ENCODE measurements at regions not wholly inside any gene's neighbourhood (a gene's known extent, or its start where the extent isn't known, plus 50 kb on each side); places are given as distances from the start of the nearest gene placed in this dataset.
"Not testable (repeated sequence)": the region's sequence is repeated elsewhere in the genome, so short reads cannot be mapped to it uniquely, and the experiment has no call there.

- H3K4me1 Mint-ChIP-seq, result peaks cover 16% of the 10 kb centered on the region
- no peaks in the 10 kb centered on the region for H3K36me3 Mint-ChIP-seq (ENCODE audit: insufficient read depth)
- H3K27ac Mint-ChIP-seq (ENCODE audit: low read depth), result no peak overlapping the region
- peak overlapping the region; percentile 38 for H3K4me3 Mint-ChIP-seq
- peak; percentile 43 for ATAC-seq (replicated peaks; ENCODE audit: extremely low read depth, poor library complexity, severe bottlenecking)
- no peaks in the 10 kb centered on the region for H3K9me3 Mint-ChIP-seq
- H3K27me3 Mint-ChIP-seq, result peaks cover 30% of the 10 kb centered on the region
- DNase-seq (ENCODE audit: low spot score in 2 of 2), result no peak
Measured at GRCh38 chr16:16992975-16993765, 477.6 kb downstream of the XYLT1 start.

DNA sequence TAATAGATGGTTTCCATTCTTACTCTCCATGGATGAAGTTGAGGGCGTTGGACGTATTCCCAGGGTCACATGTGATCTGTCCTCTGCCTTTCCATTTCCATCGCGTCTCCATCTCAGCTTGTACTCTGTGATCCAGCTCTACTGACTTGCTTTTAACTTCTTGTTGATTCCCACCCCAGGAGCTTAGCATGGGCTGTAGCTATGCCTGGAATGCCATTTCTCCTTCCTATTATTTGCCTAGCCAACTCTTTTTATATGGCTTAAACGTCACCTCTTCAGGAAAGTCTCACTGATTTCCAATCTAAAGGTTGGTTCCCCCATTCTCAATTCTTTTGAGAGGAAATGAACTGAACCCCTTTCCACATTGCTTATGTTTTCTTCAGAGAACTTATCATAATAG, 475.9 kb downstream of the XYLT1 start:
- peaks cover 16% of the 10 kb centered on the region for H3K4me1 Mint-ChIP-seq
- H3K4me3 Mint-ChIP-seq, result no peak overlapping the region
- H3K27ac Mint-ChIP-seq (ENCODE audit: low read depth), result no peak overlapping the region

GRCh38 chr16:16996827-16997226, 473.9 kb downstream of the XYLT1 start:
- Mint-ChIP-seq H3K36me3 (ENCODE audit: insufficient read depth) (peaks cover 1% of the 10 kb centered on the region), H3K4me3 (no peak overlapping the region), H3K27ac (ENCODE audit: low read depth) (no peak overlapping the region), H3K4me1 (peaks cover 16% of the 10 kb centered on the region), H3K9me3 (no peaks in the 10 kb centered on the region), H3K27me3 (peaks cover 30% of the 10 kb centered on the region)
- DNase-seq (ENCODE audit: low spot score in 2 of 2) (no peak), ATAC-seq (replicated peaks; ENCODE audit: extremely low read depth, poor library complexity, severe bottlenecking) (no peak)

More for the DNA sequence above, 475.9 kb downstream of the XYLT1 start:
- ATAC-seq (replicated peaks; ENCODE audit: extremely low read depth, poor library complexity, severe bottlenecking) (no peak), DNase-seq (ENCODE audit: low spot score in 2 of 2) (no peak)
- no peaks in the 10 kb centered on the region for H3K36me3 Mint-ChIP-seq (ENCODE audit: insufficient read depth)
- H3K27me3 Mint-ChIP-seq, result peaks cover 30% of the 10 kb centered on the region
- H3K9me3 Mint-ChIP-seq, result no peaks in the 10 kb centered on the region

GRCh38 chr16:16997349-16997748, 473.4 kb downstream of the XYLT1 start:
- Mint-ChIP-seq H3K36me3 (ENCODE audit: insufficient read depth) (peaks cover 1% of the 10 kb centered on the region), H3K4me3 (no peak overlapping the region), H3K9me3 (no peaks in the 10 kb centered on the region), H3K27ac (ENCODE audit: low read depth) (no peak overlapping the region), H3K4me1 (peaks cover 16% of the 10 kb centered on the region), H3K27me3 (peaks cover 30% of the 10 kb centered on the region)
- no peak for ATAC-seq (replicated peaks; ENCODE audit: extremely low read depth, poor library complexity, severe bottlenecking)
- DNase-seq (ENCODE audit: low spot score in 2 of 2), result no peak

GRCh38 chr16:17001471-17001870, 469.3 kb downstream of the XYLT1 start:
- Mint-ChIP-seq H3K27ac (ENCODE audit: low read depth) (no peak overlapping the region), H3K9me3 (no peaks in the 10 kb centered on the region), H3K4me3 (no peak overlapping the region), H3K27me3 (peaks cover 12% of the 10 kb centered on the region), H3K4me1 (no peaks in the 10 kb centered on the region), H3K36me3 (ENCODE audit: insufficient read depth) (peaks cover 1% of the 10 kb centered on the region)
- no peak for ATAC-seq (replicated peaks; ENCODE audit: extremely low read depth, poor library complexity, severe bottlenecking)
- no peak for DNase-seq (ENCODE audit: low spot score in 2 of 2)

GRCh38 chr16:17002565-17002964, 468.2 kb downstream of the XYLT1 start:
- DNase-seq (ENCODE audit: low spot score in 2 of 2) (no peak), ATAC-seq (replicated peaks; ENCODE audit: extremely low read depth, poor library complexity, severe bottlenecking) (no peak)
- peaks cover 5% of the 10 kb centered on the region for H3K27me3 Mint-ChIP-seq
- no peaks in the 10 kb centered on the region for H3K4me1 Mint-ChIP-seq
- peaks cover 1% of the 10 kb centered on the region for H3K36me3 Mint-ChIP-seq (ENCODE audit: insufficient read depth)
- H3K9me3 Mint-ChIP-seq, result no peaks in the 10 kb centered on the region
- no peak overlapping the region for H3K27ac Mint-ChIP-seq (ENCODE audit: low read depth)
- no peak overlapping the region for H3K4me3 Mint-ChIP-seq

DNA sequence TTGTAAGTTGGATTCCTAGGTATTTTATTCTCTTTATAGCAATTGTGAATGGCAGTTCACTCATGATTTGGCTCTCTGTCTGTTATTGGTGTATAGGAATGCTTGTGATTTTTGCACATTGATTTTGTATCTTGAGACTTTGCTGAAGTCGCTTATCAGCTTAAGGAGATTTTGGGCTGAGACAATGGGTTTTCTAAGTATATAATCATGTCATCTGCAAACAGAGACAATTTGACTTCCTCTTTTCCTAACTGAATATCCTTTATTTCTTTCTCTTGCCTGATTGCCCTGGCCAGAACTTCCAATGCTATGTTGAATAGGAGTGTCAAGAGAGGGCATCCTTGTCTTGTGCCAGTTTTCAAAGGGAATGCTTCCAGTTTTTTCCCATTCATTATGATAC, 464.8 kb downstream of the XYLT1 start:
- not testable (repeated sequence) for ATAC-seq (replicated peaks; ENCODE audit: extremely low read depth, poor library complexity, severe bottlenecking); H3K9me3 Mint-ChIP-seq; H3K4me3 Mint-ChIP-seq; H3K4me1 Mint-ChIP-seq; H3K27ac Mint-ChIP-seq (ENCODE audit: low read depth); H3K27me3 Mint-ChIP-seq; DNase-seq (ENCODE audit: low spot score in 2 of 2); H3K36me3 Mint-ChIP-seq (ENCODE audit: insufficient read depth)

- Mint-ChIP-seq H3K4me1 (peaks cover 18% of the 10 kb centered on the region), H3K9me3 (no peaks in the 10 kb centered on the region), H3K27me3 (no peaks in the 10 kb centered on the region), H3K36me3 (ENCODE audit: insufficient read depth) (peaks cover 6% of the 10 kb centered on the region), H3K27ac (ENCODE audit: low read depth) (no peak overlapping the region), H3K4me3 (no peak overlapping the region)
- ATAC-seq (replicated peaks; ENCODE audit: extremely low read depth, poor library complexity, severe bottlenecking) (no peak), DNase-seq (ENCODE audit: low spot score in 2 of 2) (no peak)
Measured at GRCh38 chr16:17011712-17012111, 459.0 kb downstream of the XYLT1 start.

- H3K36me3 Mint-ChIP-seq (ENCODE audit: insufficient read depth), result peaks cover 6% of the 10 kb centered on the region
- peak overlapping the region; percentile 68 for H3K4me3 Mint-ChIP-seq
- H3K4me1 Mint-ChIP-seq, result peaks cover 18% of the 10 kb centered on the region
Measured at GRCh38 chr16:17013038-17013437, 457.7 kb downstream of the XYLT1 start.

GRCh38 chr16:17014484-17015121, 456.2 kb downstream of the XYLT1 start:
- Mint-ChIP-seq H3K27ac (ENCODE audit: low read depth) (peak overlapping the region; percentile 98), H3K27me3 (no peaks in the 10 kb centered on the region), H3K4me3 (peak overlapping the region; percentile 68), H3K9me3 (peaks cover 6% of the 10 kb centered on the region), H3K4me1 (peaks cover 18% of the 10 kb centered on the region), H3K36me3 (ENCODE audit: insufficient read depth) (peaks cover 6% of the 10 kb centered on the region)
- no peak for DNase-seq (ENCODE audit: low spot score in 2 of 2)
- no peak for ATAC-seq (replicated peaks; ENCODE audit: extremely low read depth, poor library complexity, severe bottlenecking)

More at GRCh38 chr16:17013038-17013437, 457.7 kb downstream of the XYLT1 start:
- DNase-seq (ENCODE audit: low spot score in 2 of 2) (no peak), ATAC-seq (replicated peaks; ENCODE audit: extremely low read depth, poor library complexity, severe bottlenecking) (no peak)
- H3K27me3 Mint-ChIP-seq, result no peaks in the 10 kb centered on the region
- H3K9me3 Mint-ChIP-seq, result peaks cover 6% of the 10 kb centered on the region
- H3K27ac Mint-ChIP-seq (ENCODE audit: low read depth), result peak overlapping the region; percentile 98

GRCh38 chr16:17015702-17016101, 455.1 kb downstream of the XYLT1 start:
- ATAC-seq (replicated peaks; ENCODE audit: extremely low read depth, poor library complexity, severe bottlenecking) (no peak), DNase-seq (ENCODE audit: low spot score in 2 of 2) (no peak)
- Mint-ChIP-seq H3K4me1 (peaks cover 18% of the 10 kb centered on the region), H3K36me3 (ENCODE audit: insufficient read depth) (peaks cover 6% of the 10 kb centered on the region), H3K27ac (ENCODE audit: low read depth) (no peak overlapping the region), H3K27me3 (no peaks in the 10 kb centered on the region), H3K4me3 (no peak overlapping the region), H3K9me3 (peaks cover 6% of the 10 kb centered on the region)

- Mint-ChIP-seq H3K27ac (ENCODE audit: low read depth) (no peak overlapping the region), H3K27me3 (no peaks in the 10 kb centered on the region), H3K9me3 (peaks cover 6% of the 10 kb centered on the region), H3K36me3 (ENCODE audit: insufficient read depth) (peaks cover 4% of the 10 kb centered on the region), H3K4me3 (no peak overlapping the region), H3K4me1 (peaks cover 11% of the 10 kb centered on the region)
- DNase-seq (ENCODE audit: low spot score in 2 of 2) (no peak), ATAC-seq (replicated peaks; ENCODE audit: extremely low read depth, poor library complexity, severe bottlenecking) (no peak)
Measured at GRCh38 chr16:17017442-17017841, 453.3 kb downstream of the XYLT1 start.

- ATAC-seq (replicated peaks; ENCODE audit: extremely low read depth, poor library complexity, severe bottlenecking) (no peak), DNase-seq (ENCODE audit: low spot score in 2 of 2) (no peak)
- no peak overlapping the region for H3K4me3 Mint-ChIP-seq
- H3K27me3 Mint-ChIP-seq, result no peaks in the 10 kb centered on the region
- peaks cover 4% of the 10 kb centered on the region for H3K4me1 Mint-ChIP-seq
- peaks cover 4% of the 10 kb centered on the region for H3K36me3 Mint-ChIP-seq (ENCODE audit: insufficient read depth)
- H3K9me3 Mint-ChIP-seq, result peaks cover 6% of the 10 kb centered on the region
- no peak overlapping the region for H3K27ac Mint-ChIP-seq (ENCODE audit: low read depth)
Measured at GRCh38 chr16:17018585-17018939, 452.2 kb downstream of the XYLT1 start.

Measured in central memory CD8-positive, alpha-beta T cell (primary cell).